ENCODE measurements at regions not wholly inside any gene's neighbourhood (a gene's known extent, or its start where the extent isn't known, plus 50 kb on each side); places are given as distances from the start of the nearest gene placed in this dataset.

DNA sequence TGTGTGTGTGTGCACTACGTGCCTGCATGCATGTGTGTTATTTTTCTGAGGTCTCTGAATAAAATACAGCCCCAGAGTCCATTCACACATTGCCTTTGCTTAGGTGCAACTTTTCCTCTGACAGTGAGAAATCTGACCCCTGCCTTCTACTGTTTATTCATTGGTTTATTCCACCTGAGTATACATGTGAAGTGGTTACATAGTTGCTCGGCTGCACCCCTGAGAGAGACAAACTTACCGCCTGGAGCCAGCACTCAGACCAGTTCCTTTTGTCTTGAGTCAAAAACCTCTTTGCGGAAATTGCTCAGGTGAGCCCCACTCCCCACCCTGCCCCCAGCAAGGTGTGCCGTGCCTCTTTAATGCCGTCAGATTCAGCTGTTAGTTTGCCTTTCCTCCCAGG lies 363.6 kb downstream of the BRD1 start:
- Histone ChIP-seq H3K4me3 (no peak overlapping the region), H3K9me3 (no peaks in the 10 kb centered on the region), H3K4me1 (ENCODE audit: insufficient read depth) (no peaks in the 10 kb centered on the region), H3K27ac (no peak overlapping the region), H3K36me3 (no peaks in the 10 kb centered on the region), H3K27me3 (no peaks in the 10 kb centered on the region)
- 76 to 85% (median 83%) methylated on average over 6 of the region's 6 CpGs for WGBS, 3 donors
- DNase-seq = no peak
- no peak for TF ChIP-seq POLR2A (IDR thresholded peaks at IDR 0.05)
- TF ChIP-seq, protein P1, sequence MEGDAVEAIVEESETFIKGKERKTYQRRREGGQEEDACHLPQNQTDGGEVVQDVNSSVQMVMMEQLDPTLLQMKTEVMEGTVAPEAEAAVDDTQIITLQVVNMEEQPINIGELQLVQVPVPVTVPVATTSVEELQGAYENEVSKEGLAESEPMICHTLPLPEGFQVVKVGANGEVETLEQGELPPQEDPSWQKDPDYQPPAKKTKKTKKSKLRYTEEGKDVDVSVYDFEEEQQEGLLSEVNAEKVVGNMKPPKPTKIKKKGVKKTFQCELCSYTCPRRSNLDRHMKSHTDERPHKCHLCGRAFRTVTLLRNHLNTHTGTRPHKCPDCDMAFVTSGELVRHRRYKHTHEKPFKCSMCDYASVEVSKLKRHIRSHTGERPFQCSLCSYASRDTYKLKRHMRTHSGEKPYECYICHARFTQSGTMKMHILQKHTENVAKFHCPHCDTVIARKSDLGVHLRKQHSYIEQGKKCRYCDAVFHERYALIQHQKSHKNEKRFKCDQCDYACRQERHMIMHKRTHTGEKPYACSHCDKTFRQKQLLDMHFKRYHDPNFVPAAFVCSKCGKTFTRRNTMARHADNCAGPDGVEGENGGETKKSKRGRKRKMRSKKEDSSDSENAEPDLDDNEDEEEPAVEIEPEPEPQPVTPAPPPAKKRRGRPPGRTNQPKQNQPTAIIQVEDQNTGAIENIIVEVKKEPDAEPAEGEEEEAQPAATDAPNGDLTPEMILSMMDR (IDR thresholded peaks at IDR 0.05) = no peak
- no peak for TF ChIP-seq EP300 (IDR thresholded peaks at IDR 0.05)
- intact Hi-C loops (cut with DNase I) = no loop called here

DNA sequence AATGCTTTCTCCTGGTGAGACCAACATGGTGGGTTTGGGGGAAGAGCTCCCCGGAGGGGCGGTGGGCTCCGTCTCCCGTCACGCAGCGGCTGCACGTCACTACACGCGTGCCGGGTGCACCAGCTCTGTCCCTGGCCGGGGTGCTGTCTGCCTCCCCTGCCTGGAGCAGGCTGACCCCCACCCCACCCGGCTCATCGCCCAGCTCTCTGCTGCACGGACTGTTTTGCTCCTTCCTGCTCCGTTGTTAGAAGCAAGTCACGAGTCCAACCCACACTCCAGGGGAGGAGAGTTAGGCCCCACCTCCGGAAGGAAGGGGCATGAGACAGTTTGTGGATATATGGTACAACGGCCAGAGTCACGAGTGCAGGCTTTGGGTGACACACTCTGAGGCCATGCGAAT lies 364.9 kb downstream of the BRD1 start:
- Histone ChIP-seq H3K4me3 (no peak overlapping the region), H3K27me3 (no peaks in the 10 kb centered on the region), H3K27ac (no peak overlapping the region), H3K36me3 (no peaks in the 10 kb centered on the region), H3K9me3 (no peaks in the 10 kb centered on the region), H3K4me1 (ENCODE audit: insufficient read depth) (no peaks in the 10 kb centered on the region)
- DNase-seq = no peak
- intact Hi-C loops (cut with DNase I) = no loop called here
- 73 to 77% (median 75%) methylated on average over 20 of the region's 20 CpGs for WGBS, 3 donors
- TF ChIP-seq EP300 (IDR thresholded peaks at IDR 0.05) (no peak), POLR2A (IDR thresholded peaks at IDR 0.05) (no peak)
- TF ChIP-seq, protein P1 (IDR thresholded peaks at IDR 0.05) = no peak

DNA sequence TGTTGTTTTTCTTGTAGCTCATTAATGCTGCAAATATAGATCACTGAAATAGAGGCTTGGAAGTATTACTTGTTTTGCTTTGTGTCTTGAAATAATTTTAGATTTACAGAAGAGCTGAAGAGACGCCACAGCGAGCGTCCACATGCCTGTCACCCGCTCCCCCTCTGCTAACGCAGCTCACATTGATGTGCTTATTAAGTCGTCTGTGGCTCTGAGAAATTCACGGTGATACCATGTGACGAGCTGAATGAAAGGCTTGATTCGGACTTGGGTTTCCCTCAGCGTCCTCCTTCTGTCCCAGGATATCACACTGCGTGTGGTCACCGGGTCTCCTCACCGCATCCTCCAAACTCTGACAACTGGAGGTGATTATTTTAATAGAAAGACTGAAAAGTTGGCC lies 365.4 kb downstream of the BRD1 start:
- no peak overlapping the region for H3K27ac ChIP-seq
- DNase-seq = no peak
- H3K9me3 ChIP-seq = no peaks in the 10 kb centered on the region
- H3K4me3 ChIP-seq = no peak overlapping the region
- intact Hi-C loops (cut with DNase I) = no loop called here
- TF ChIP-seq EP300 (IDR thresholded peaks at IDR 0.05) (no peak), POLR2A (IDR thresholded peaks at IDR 0.05) (no peak)
- TF ChIP-seq, protein P1 (IDR thresholded peaks at IDR 0.05) = no peak
- WGBS, 3 donors = 86 to 91% (median 90%) methylated on average over 13 of the region's 13 CpGs
- no peaks in the 10 kb centered on the region for H3K36me3 ChIP-seq
- H3K27me3 ChIP-seq = no peaks in the 10 kb centered on the region
- no peaks in the 10 kb centered on the region for H3K4me1 ChIP-seq (ENCODE audit: insufficient read depth)

DNA sequence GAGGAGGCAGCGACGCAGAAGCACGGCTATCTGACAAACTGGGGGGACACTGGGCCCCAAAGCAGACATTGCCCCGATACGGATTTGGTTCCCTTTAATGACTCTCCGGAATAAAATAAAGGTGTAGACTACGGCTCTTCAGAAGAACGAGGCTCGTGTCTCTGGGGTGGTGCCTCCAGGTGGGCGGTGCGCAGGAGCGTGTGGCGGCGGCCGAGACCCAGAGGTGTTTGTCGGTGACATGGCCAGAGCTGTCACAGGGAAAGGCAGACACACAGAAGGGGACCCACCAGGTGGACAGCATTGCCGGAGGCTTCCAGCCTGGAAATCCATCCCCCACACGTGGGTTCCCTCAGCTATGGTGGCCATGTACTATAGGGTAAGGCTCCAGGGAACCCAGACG lies 366.0 kb downstream of the BRD1 start:
- Histone ChIP-seq H3K4me1 (ENCODE audit: insufficient read depth) (no peaks in the 10 kb centered on the region), H3K9me3 (no peaks in the 10 kb centered on the region), H3K36me3 (no peaks in the 10 kb centered on the region), H3K27ac (no peak overlapping the region), H3K4me3 (no peak overlapping the region), H3K27me3 (no peaks in the 10 kb centered on the region)
- DNase-seq = no peak
- WGBS, 3 donors = 88 to 91% (median 90%) methylated on average over 19 of the region's 19 CpGs
- TF ChIP-seq EP300 (IDR thresholded peaks at IDR 0.05) (no peak), POLR2A (IDR thresholded peaks at IDR 0.05) (no peak)
- TF ChIP-seq, protein P1 (IDR thresholded peaks at IDR 0.05) = no peak
- intact Hi-C loops (cut with DNase I) = no loop called here
